ENCODE measurements at regions not wholly inside any gene's neighbourhood (a gene's known extent, or its start where the extent isn't known, plus 50 kb on each side); places are given as distances from the start of the nearest gene placed in this dataset.

- ATAC-seq (no peak), DNase-seq (ENCODE audit: low read depth, low spot score) (no peak)
- Histone ChIP-seq H3K4me1 (ENCODE audit: control insufficient read depth in 1 of 2, insufficient read depth in 2 of 2, low read length in 2 of 2) (peaks cover 0 to 44% of the 10 kb centered on the region in 2 experiments; a peak in 3 of 4 replicates), H4K20me1 (ENCODE audit: insufficient read depth) (no peaks in the 10 kb centered on the region), H3K9ac (ENCODE audit: low read length) (no peak overlapping the region), H3K9me3 (ENCODE audit: control insufficient read depth in 1 of 2, insufficient read depth in 1 of 2, low read depth in 1 of 2, low read length in 2 of 2) (no peaks in the 10 kb centered on the region), H3K27ac (ENCODE audit: low read depth, low read length) (no peak overlapping the region), H3K4me3 (replicated peaks in 1 of 2; ENCODE audit: low read depth in 1 of 2, low read length in 2 of 2) (no peak overlapping the region), H2AFZ (ENCODE audit: low read depth, low read length, poor library complexity, severe bottlenecking) (no peak overlapping the region), H3K27me3 (ENCODE audit: insufficient read depth, low read length) (no peaks in the 10 kb centered on the region), H3K36me3 (ENCODE audit: control insufficient read depth in 1 of 2, insufficient read depth in 2 of 2, low read length in 2 of 2) (no peaks in the 10 kb centered on the region), H3K79me2 (ENCODE audit: insufficient read depth, low read length) (no peaks in the 10 kb centered on the region), H3K4me2 (ENCODE audit: low read length) (no peak overlapping the region), H3K9me2 (ENCODE audit: insufficient read depth) (no peaks in the 10 kb centered on the region)
- ChIA-PET POLR2A (interaction anchor here (1.0 kb wide), 1 partner anchor 77 kb away, joined by 3 read pairs; the partner anchor contains the start of gene IER5L), RAD21 (ENCODE audit: low non-redundant PET in 1 of 2, low total read pairs in 2 of 2, uncharacterized antibody in 2 of 2, unreplicated experiment in 2 of 2) (no interaction called here), CTCF (no interaction called here)
- no TSS peak for BruUV-seq (replicated peaks)
- no peak for TF ChIP-seq CEBPB (IDR thresholded peaks at IDR 0.05; ENCODE audit: low read depth)
- no peak for TF ChIP-seq EZH2 (IDR thresholded peaks at IDR 0.05)
- no peak for TF ChIP-seq ZNF274 (IDR thresholded peaks at IDR 0.05; ENCODE audit: low read depth, low read length)
- no peak for TF ChIP-seq TCF7L2 (IDR thresholded peaks at IDR 0.05; ENCODE audit: borderline replicate concordance, extremely low read depth, insufficient read depth, insufficient read length)
- no peak for TF ChIP-seq CBX3 (IDR thresholded peaks at IDR 0.05; ENCODE audit: low read depth)
- TF ChIP-seq ATF3 (IDR thresholded peaks at IDR 0.05), result no peak
- TF ChIP-seq EZH2phosphoT487 (IDR thresholded peaks at IDR 0.05; ENCODE audit: borderline replicate concordance), result no peak
- TF ChIP-seq CTCF (IDR thresholded peaks at IDR 0.05 in 2 of 3, conservative IDR thresholded peaks at IDR 0.05 in 1 of 3; ENCODE audit: borderline replicate concordance in 1 of 3, insufficient read depth in 1 of 3, low read depth in 2 of 3, low read length in 2 of 3), result no peak
- TF ChIP-seq SRF (IDR thresholded peaks at IDR 0.05; ENCODE audit: low read depth), result no peak
- TF ChIP-seq SIN3A (IDR thresholded peaks at IDR 0.05; ENCODE audit: low read depth), result no peak
- TF ChIP-seq ZBTB33 (IDR thresholded peaks at IDR 0.05; ENCODE audit: extremely low read depth, insufficient replicate concordance, low read length), result no peak
- no peak for TF ChIP-seq ZFX (IDR thresholded peaks at IDR 0.05)
- no peak for TF ChIP-seq RAD21 (IDR thresholded peaks at IDR 0.05; ENCODE audit: low read depth)
- intact Hi-C loops (cut with micrococcal nuclease), result no loop called here
Measured at GRCh38 chr9:129254566-129255287, 76.7 kb upstream of the IER5L start.
